ENCODE measurements at regions not wholly inside any gene's neighbourhood (a gene's known extent, or its start where the extent isn't known, plus 50 kb on each side); places are given as distances from the start of the nearest gene placed in this dataset.

DNA sequence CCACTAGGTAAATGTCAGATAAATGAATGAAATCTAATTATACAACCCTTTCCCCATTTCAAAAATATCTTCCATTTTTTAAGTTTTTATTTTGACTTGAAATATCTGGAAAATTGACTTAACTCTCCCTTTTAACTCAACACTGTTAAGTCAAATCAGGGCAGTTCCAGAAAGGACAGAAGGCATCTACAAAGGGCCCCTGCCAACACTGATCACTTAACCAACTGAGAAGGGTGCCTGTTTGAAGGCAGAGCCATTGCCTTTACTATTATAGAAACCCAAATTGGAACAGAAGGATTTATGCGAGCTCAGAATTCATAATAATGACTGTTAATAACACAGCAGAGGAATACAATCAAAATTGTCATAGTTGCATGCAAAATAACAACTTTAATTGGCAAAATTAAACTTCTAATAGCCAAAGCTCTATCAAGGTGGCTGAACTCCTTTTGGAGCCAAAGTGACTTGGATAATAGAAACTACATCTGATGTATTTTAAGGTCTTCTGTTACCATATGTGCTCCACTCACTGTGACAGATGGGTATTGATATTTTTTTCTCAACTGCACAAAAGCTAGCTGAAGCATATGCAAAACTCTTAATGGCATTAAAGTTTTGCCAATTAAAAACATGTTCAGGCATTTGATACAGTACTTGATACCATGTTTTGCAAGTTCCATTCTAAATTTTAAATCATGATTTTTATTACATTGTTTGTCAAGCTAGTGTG, 383.8 kb downstream of the NOVA1 start:
- intact Hi-C loops (cut with DNase I), result no loop called here
- no peak for DNase-seq
- ATAC-seq, result no peak

DNA sequence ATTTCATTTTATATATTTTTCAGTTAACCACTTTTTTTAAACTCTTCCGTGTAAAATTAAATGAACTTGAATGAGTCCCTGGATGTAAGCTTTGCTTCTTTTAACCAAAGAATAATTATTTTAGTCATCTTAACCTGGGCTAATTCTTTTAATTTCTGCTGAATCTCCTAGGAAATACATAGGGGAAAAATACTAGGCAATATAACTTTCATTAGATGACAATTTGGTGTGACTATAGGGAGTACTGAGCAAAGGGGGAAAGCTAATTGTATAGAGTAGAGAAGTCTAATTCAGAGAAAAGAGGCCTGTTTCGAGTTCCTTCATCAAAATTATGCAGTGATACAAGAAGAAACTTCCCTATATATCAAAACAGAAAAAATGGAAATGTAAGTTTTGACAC, 388.1 kb downstream of the NOVA1 start:
- intact Hi-C loops (cut with DNase I), result no loop called here
- ATAC-seq (no peak), DNase-seq (no peak)

DNA sequence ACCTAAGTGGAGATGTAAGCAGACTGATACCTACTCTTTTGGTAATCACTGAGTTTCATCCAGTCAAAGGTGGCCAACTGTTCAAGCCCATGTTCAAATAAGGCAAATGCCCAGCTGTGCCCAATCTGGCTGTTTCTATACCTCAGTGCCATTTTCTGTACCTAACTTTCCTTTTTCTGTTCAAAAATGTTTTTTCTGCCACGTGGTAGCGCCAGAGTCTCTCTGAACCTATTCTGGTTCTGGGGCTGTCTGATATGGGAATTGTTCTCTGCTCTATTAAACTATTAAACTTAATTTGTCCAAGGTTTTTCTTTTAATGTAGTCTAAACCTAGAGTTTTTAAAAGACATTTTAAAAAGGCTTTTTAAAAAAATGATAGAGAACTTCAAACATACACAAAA, 391.2 kb downstream of the NOVA1 start:
- intact Hi-C loops (cut with DNase I), result no loop called here
- DNase-seq, result no peak
- no peak for ATAC-seq

DNA sequence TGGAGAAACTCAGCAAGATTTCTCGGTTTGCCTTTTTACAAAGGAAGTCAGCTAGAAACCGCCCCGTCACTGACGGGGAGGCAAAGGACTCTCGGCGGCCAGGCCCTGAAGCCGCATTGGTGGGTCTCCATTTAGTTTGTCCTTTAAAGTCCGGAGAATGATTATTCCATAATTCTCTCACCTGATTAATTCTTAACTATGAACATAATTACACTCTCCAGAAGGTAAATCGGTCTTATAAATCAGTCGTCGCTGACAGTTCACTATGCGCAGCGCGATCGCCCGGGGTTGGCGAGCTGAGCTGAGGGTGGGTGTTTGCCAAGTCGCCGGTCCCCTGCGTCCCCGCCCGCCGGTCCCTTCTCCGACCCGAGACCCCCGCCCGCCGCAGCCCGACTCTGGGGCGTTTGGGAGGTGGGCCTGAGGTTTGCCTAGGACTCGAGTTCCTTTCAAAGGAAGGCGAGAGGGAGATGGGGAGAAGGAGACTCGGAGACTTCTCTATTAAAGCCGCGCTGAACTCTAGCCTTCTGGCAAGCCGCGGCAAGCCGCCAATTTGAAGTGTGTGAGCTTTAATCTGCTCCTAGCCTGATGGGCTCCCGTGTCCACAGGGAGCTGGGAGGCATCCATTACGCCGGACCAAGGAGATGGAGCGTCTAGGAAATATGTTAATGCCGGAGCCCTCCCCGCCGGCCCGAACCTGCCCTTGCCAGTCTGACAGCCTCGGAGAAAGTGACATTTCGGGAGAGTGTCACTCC, 392.9 kb downstream of the NOVA1 start:
- intact Hi-C loops (cut with DNase I), result no loop called here
- ATAC-seq, result peak; percentile 47 to 62
- DNase-seq, result peak; percentile 24

DNA sequence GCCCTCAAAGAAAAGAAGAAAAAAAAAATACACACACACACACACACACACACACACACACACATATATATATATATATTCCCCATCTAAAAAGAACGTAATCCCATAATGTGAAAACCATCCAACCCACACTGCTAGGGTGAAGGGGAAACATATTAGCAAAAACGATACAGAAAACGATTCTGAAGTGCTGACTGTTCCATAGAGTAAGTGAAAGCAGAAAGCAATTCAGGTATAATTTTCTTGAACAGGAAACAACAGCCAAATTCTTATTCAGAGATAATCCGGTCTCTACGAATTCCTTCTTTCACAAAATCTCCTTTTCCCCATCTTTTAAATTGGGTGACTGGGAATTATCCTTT, 393.5 kb downstream of the NOVA1 start:
- no peak for DNase-seq
- intact Hi-C loops (cut with DNase I), result no loop called here
- ATAC-seq, result no peak

DNA sequence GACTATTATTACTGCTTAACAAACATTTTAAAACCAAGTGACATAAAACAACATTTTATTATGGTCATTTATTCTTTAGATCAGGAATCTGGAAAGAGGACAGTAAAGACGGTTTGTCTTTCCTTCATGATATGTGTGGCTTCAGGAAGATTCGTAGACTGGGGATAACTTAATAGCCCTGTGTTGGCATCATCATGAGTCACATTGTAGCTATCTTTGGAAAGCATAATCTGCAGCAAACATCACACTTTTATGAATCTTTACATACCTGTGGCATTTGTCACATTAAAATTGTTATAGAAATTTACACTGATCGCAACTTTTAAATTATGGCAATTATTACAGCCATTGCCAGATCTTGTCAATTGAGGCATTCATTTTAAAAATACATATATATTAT, 397.1 kb downstream of the NOVA1 start:
- intact Hi-C loops (cut with DNase I), result no loop called here
- ATAC-seq, result no peak

DNA sequence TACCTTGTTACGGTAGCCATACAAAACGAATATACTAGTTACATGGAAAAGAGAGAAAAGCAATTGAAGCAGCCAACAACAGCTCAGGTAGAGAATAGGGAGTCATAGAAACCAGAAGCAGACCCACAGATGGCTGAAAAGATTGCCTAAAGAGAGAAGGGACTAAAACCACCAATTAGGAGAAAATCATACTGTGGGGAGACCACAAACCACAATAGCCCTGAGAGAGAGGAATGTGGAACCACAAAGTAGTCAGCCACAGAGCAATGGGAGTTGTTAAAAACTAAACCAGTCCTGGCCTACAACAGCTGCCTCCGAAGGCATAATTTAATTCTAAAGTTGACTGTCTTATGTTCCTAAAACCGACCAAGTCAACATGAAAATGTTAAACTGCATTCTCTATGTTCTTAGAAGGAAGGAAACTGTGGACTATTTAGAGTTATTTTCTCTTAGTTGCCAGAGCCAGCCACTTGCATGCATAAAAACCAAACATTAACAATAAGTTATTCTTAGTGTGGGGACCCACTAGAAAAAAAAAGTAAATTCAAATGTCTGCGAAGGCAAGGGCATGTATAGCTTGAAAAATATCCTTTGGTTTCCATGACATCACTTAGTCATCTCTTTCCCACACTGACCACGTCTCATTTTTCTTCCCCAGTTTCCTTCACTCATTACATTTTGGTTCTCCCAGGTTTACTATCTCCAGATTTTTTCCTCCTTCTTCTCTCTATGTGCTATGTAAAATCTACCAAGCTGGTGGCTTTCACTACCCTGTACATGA, 398.1 kb downstream of the NOVA1 start:
- intact Hi-C loops (cut with DNase I), result no loop called here
- DNase-seq, result no peak
- no peak for ATAC-seq

More for the DNA sequence above, 397.1 kb downstream of the NOVA1 start:
- no peak for DNase-seq

DNA sequence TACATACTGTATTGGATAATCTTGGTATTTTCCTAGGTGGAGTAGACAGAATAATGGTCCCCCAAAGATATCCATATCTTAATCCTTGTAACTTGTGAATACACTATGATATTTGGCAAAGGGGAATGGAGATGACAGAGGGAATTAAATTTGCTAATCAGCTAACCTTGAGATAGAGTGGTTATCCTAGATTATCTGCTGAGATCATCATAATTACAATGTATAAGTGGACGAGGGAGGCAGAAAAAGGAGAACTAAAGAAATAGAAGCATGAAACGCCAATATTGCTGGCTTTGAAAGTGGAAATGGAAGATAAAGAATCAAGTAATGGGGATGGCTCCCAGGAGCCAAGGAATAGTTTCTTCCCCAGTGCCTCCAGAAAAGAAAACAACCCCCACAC, 398.7 kb downstream of the NOVA1 start:
- ATAC-seq (no peak), DNase-seq (no peak)
- intact Hi-C loops (cut with DNase I), result no loop called here

DNA sequence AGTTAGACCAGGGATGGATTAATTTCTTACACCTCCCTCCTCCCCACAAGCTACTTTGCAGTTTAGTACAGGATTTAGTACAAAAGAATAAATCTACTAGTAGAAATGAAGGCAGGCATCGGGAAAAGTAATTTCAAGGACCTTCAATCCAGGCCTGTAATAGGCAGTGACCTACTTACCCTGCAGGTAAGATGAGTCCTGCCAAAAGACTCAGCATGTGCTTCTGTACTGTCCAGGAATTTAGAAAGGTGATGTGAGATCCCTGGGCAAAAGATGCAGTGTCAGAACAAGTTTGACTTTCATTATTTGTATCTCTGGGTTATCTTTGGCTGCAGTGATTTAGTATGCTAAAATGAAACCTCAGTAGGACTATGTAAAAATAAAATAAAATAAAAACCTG, 403.0 kb downstream of the NOVA1 start:
- intact Hi-C loops (cut with DNase I), result no loop called here
- no peak for ATAC-seq
- DNase-seq, result no peak

DNA sequence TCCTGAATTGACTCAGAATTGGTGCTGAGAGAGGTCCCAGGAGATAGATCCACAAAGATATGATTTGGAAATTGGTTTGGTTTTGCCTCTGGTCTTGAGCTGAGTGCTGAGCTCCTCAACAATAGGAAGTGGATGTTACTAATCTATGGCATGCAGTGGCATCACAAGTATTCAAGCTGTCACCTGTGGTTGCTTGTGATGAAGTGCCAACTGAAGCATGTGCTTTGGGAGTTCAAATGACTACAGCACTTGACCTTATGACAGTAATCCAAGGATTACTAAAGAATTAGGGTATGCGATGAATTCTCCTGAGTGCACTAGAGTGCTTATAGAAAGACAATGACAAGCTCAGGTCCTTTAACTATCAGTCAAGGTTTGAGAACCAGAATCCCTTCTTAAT, 406.2 kb downstream of the NOVA1 start:
- no peak for DNase-seq
- intact Hi-C loops (cut with DNase I), result no loop called here
- ATAC-seq, result no peak

DNA sequence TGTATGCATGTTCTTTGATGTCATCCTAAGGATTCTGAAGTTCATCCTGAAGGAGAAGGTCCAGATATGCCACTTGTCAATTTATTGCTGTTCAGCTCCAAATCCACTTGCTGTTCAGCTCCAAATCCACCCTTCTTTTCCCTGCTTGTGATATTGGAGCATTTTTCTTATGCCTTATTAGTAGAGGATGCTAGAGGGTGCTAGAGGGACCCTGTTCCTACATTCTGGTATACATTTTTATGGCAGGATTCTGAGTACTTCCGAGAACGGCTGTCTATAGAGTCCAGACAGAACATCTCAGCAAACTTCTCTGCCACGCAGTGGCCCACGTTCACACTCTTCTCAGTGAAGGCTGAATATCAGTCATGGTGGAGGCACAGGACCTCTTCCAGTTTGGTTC, 406.7 kb downstream of the NOVA1 start:
- ATAC-seq (no peak), DNase-seq (no peak)
- intact Hi-C loops (cut with DNase I), result no loop called here

DNA sequence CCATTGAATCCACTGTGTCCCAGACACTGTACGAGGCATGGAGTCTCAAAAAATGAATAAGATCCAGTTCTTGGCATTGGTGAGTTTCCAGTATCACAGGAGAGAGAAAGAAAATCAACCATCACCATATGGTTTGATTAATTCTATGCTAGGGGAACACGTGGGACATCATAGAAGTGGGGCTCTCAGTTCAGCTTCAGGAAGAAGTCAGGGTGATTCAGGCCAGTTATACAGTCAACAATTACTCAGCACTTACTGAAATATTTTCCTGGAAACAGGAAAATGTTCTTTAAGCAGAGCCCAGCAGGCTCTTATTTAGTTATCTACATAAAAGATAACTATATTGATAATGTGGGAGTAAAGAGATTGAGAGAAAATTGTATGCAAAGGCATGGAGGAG, 407.2 kb downstream of the NOVA1 start:
- intact Hi-C loops (cut with DNase I), result no loop called here
- ATAC-seq (no peak), DNase-seq (no peak)

DNA sequence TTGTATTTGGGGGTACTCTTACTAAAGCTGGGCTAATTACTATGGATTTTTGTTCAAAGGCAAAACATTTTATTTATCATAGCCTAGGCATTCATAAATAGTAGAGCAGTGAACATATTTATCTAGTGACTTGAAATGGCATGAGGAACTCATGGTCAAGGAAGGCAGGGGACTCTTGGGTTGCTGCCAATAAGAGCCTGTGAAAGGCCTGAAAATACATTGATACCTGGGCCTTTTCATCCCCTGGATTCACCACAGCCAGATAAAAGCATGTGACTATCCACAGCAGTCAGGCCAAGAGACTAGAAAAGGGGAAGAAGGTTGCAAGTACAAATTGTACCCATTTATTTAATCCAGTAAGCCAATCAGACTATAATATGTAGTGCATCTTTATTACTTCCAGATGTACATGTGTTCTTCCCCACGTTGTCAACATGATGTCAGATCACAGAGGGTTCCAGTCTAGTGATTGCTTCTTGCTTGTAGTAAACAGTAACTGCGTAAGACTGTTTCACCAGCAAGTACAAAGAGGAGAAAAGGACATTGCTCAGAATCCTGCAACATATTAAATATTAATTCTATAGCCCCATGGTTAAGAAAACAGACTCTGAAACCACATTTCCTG, 409.7 kb downstream of the NOVA1 start:
- DNase-seq (no peak), ATAC-seq (no peak)
- intact Hi-C loops (cut with DNase I), result no loop called here

DNA sequence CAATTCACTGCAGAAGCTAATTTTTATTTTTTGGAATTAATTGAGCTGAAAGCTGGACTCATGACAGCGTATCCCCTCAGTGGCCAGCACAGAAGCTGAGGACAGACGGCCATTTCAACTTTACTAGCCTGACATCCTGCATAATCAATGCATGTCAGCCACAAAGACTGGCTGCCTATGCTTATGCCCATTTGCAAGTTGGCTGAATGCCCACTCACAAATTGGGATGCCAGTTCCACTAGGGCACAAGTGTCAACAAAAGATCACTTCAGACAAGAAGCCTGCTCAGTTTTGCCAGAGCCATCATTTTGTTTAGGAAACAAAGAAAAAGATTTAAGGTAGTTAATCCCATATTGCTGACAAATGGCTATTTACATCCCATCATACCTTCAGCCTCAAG, 417.6 kb downstream of the NOVA1 start:
- intact Hi-C loops (cut with DNase I), result no loop called here
- DNase-seq, result no peak
- no peak for ATAC-seq

DNA sequence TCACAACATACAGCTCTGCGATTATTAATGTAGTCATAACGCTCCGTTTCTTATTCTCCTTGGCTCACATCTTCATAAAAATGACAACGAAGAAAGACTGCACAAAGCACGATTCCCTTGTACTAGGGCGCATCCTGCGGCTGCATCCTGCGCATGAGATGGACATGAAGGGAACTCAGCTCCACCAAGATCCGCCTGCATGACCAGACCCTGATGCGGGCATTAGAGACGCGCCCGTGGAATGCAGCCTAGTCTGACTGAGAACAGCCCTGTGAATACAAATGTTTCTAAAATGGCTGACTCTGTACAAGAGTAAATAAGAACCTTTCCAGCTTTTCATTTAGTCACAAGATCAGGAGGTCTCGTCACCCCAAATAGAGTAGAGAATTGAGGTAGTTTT, 422.2 kb downstream of the NOVA1 start:
- intact Hi-C loops (cut with DNase I), result no loop called here
- ATAC-seq, result no peak
- DNase-seq, result no peak

DNA sequence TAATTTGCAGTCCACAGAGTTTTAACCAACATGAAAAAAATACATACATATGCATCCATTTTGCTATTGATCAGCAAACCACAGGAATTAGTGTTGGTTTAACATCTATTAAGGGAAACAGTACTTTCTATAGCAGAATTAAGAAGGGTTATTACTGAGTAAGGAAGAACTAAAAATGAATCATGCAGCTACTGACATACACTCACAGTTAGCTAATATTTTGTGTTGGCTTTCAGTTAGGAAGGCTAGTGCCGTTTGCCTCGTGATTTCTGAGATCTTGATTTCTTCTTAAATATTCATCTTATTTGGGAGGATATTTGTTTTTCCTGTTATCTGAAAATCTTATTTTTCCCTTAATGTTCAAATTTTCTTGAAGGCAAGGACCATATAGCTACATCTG, 423.4 kb downstream of the NOVA1 start:
- ATAC-seq, result no peak
- intact Hi-C loops (cut with DNase I), result no loop called here
- no peak for DNase-seq

DNA sequence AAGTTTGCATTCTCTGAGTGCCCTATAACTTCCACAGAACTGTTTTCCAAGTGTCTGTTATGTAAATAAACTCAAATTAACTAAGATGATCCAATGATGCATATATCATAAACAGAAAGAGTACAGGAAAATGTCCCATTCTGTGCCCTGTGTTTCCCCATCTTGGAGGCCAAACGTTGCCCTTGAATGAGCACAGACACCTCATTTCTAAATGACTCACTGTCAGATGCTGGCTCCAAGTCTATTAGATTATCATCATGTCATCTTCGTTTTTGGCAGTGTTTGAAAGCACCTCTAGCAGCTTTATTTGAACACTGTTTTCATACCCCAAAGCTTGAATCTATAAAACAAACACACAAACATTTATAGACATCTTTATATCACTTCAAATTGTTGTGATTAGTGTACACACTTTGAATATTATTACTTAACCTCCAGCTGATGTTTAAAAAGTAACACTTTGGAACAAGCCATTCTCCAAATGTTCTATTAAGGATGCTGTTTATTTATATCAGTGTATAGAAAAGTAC, 424.2 kb downstream of the NOVA1 start:
- no peak for ATAC-seq
- intact Hi-C loops (cut with DNase I), result no loop called here

DNA sequence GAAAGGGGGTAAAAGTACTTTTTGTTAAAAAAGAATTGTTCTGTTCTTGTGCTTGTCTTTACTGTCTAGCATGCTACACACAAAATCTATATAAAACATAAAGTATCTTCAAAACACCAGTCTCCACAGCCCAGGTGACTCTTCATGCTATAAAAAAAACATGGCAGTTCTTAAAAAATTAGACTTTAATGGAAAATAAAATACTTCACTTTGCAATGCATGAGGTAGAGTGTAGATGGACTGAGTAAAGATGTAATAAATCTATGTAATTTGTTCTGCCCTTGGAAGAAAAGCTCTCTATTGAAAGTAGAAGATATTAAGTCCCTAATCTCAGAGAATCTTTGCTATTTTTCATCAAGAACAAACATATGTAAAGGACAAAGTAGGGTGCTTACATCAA, 425.4 kb downstream of the NOVA1 start:
- intact Hi-C loops (cut with DNase I), result no loop called here
- ATAC-seq (no peak), DNase-seq (no peak)

More for the DNA sequence above, 424.2 kb downstream of the NOVA1 start:
- DNase-seq, result no peak

DNA sequence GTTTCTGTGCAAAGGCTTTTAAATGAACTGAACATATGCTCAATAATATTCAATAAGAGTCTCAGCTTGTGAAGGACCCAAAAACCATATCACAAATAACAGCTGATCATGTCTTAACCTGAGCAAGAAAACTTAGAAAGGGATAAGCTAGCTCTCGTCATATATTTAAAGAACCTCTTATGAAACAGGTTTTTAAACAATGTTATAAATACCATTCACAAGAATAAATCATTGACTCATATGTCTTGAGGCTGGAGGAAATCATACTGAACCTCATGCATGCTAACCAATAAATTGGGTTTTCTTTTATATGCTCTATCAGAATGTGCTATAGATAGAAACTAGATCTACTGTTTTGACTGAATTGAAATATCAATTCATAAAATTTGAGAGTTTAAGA, 426.9 kb downstream of the NOVA1 start:
- ATAC-seq (no peak), DNase-seq (no peak)
- intact Hi-C loops (cut with DNase I), result no loop called here

DNA sequence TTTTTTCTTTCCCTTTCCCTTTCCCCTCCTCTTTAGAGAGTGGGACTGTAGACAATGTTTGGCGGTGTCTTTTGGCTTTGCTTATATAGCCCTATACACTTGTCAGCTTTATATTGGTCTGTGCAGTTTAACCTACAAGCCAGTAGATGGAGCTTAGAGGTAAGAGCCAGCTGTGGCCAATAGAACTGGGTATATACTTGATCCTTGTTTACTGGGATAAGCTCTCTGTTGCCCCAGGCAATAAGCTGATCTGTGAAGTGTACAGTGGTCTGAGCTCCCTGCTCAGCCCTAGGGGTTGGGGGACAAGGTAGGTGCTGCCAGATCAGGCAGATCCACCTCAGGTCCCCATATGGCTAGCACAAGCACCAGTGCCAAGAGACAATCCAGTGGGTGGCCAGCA, 434.1 kb downstream of the NOVA1 start:
- DNase-seq (no peak), ATAC-seq (no peak)
- intact Hi-C loops (cut with DNase I), result no loop called here

All from left cardiac atrium (tissue), 4 donors.